ENCODE measurements at regions not wholly inside any gene's neighbourhood (a gene's known extent, or its start where the extent isn't known, plus 50 kb on each side); places are given as distances from the start of the nearest gene placed in this dataset.

GRCh38 chr3:72058493-72059081 lies 273.6 kb upstream of the PROK2 start:
- no peak for DNase-seq (ENCODE audit: extremely low read depth, low read depth)

DNA sequence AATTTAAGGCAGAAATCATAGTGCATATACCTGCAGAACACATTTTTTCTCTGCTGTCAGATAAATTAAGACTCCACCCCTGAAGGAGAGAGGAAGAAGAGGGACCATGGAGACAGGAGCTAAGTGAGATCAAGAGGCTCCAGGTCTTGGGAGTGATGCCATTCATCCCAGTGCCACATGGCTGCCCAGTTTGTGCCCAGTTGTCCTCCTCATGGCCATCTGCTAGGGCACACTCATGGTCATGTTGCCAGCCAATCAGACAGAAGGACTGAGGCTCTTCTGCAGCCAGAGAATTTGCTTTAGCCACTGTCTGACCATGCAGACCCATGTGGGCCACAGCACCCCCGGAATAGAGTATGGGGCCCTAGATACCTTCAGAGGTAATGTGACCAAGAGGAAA lies 270.5 kb upstream of the PROK2 start:
- no peak for DNase-seq (ENCODE audit: extremely low read depth, low read depth)

DNA sequence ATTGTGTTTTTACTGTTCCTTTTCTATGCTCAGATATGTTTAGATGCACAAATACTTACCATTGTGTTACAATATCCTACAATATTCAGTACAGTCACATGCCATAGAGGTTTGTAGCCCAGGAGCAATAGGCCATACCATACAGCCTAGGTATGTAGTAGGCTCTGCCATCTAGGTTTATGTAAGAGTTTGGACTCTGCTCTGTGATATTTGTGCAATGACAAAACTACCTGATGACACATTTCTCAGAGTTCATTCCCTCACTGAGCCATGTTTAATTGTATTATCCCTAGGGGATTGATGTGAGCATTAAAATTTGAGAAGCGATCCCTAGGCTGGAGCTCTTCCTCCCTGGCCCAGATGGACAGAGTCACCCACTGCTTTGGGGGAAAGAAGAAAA lies 270.0 kb upstream of the PROK2 start:
- DNase-seq (ENCODE audit: extremely low read depth, low read depth) = no peak

- DNase-seq (ENCODE audit: extremely low read depth, low read depth) = no peak
These were observed 268.0 kb upstream of the PROK2 start for GRCh38 chr3:72052841-72053409.

DNA sequence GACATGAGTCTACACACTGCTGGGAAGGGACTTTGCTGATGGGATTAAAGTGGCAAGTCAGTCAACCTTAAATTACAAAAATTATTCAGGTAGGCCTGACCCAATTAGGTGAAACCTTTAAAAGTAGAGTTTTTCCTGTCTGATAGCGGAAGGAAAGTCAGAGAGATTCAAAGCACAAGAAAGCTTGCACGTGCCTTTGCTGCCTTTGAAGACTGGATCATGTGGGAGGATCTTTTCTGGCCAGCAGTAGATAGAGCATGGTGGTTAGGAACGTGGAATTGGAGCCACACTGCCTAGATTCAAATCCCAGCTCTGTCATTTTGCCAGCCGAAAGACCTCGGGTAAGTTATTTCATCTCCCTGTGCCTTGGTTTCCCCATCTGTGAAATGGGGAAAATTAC lies 265.8 kb upstream of the PROK2 start:
- DNase-seq (ENCODE audit: extremely low read depth, low read depth) = no peak

- no peak for DNase-seq (ENCODE audit: extremely low read depth, low read depth)
These were observed 265.2 kb upstream of the PROK2 start for GRCh38 chr3:72050048-72050632.

- no peak for DNase-seq (ENCODE audit: extremely low read depth, low read depth)
These were observed 264.4 kb upstream of the PROK2 start for GRCh38 chr3:72049300-72049699.

DNA sequence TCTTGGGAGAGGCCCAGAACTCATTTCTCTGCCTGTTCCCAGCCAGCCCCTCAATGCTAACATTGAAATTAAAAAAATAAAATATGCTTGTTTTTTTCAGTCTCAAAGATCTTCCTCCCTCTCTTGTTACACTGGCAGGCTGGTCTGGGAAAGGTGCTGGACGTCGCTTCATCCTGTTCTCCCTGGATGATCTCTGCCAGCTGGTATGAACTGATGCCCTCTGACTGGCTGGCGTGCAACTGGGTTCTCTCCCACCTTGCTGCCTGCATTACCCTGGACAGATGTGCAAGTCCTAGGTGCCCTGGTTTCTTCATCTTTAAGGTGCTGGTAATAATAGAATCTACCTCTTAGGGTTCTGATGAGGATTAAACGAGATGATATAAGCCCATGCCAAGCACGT lies 263.9 kb upstream of the PROK2 start:
- DNase-seq (ENCODE audit: extremely low read depth, low read depth) = no peak

GRCh38 chr3:72047221-72047871 lies 262.4 kb upstream of the PROK2 start:
- DNase-seq (ENCODE audit: extremely low read depth, low read depth) = no peak

DNA sequence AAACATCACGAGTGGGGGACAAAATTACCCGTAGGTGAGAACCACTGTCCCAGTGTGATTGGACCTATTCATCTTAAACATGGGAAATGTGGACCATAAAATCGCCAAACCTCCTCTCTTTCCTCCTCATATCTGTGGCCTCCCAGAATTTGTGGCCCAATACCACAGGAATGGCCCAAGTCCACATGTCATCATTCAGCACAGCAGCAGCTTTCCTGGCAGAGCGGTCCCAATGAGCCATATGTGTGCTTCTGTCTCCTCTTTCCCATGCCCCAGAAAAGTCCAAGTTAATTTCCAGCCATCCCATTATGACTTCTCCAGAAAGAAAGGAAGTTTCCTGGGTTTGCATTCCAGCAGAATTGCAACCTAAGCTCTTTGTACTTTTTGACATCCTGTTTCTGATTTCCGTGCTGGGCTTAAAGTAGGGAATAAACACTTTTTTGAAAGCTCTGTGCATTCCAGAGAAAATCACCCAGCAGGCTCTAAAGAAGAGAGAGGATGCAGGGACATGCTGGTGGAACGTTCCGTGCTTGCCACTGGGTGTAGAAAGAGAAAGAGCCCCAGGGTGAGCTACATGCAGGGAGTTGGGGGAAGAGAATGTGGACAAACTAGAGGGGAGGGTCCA lies 259.4 kb upstream of the PROK2 start:
- DNase-seq (ENCODE audit: extremely low read depth, low read depth) = no peak

DNA sequence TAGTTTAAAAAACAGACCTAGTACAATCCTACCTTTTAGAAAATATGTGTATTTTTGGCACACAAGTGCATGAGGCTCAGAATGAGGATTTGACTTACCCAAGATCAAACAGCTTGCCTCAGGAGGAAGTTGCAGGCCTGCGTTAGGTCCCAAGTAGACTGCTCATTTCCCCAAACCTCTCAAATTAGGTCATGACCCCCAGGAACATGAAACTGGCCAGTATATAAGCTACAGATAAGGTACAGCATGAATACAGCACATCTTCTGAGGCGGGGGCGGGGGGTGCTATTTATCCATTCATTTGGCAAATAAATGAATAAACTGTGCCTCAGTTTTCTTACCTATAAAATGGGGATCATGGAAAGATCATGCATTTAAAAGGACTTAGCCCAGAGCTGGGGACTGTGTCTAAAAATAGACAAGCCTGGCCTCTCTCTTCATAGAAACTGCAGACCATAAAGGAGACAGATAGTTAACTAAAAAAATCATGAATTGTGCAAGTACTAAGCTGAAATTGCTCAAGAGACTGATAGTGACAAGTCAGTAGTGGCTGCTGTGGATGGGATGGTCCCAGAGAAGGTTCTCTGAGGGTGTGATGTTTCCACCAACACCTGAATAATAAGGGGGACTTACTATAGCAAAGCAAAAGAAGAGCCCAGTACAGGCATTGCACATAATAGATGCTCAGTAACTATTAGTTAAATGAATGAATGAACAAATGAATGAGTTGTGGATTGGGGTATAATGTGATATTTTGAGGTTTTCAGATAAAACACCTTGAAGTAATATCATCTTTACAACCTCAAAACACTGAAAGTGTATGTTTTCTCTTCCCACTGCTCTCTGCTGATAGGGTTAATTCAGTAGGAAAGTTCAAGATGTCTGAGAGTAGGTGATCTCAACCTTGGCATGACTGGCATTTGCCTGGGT lies 258.5 kb upstream of the PROK2 start:
- no peak for DNase-seq (ENCODE audit: extremely low read depth, low read depth)

- DNase-seq (ENCODE audit: extremely low read depth, low read depth) = no peak
These were observed 257.7 kb upstream of the PROK2 start for GRCh38 chr3:72042397-72043203.

DNA sequence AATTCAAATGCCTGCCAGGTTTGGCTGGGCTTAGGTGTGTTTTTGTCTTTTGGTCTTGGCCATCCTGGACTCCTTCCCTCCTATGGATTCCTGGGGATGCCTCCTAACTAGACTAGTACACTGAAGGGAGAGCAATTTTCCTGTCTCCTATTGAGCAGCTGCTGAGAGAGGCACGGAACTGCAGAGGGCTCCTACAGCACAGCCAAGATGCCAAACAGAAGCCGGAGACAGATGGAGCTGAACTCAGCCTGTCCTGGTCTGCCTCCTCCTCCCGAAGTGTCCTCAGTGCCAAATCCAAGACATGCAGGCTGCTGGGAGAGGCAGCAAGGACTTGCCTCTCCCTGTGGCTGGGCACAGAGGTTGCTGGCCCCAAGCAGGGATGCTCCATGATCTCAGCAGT lies 256.6 kb upstream of the PROK2 start:
- no peak for DNase-seq (ENCODE audit: extremely low read depth, low read depth)

DNA sequence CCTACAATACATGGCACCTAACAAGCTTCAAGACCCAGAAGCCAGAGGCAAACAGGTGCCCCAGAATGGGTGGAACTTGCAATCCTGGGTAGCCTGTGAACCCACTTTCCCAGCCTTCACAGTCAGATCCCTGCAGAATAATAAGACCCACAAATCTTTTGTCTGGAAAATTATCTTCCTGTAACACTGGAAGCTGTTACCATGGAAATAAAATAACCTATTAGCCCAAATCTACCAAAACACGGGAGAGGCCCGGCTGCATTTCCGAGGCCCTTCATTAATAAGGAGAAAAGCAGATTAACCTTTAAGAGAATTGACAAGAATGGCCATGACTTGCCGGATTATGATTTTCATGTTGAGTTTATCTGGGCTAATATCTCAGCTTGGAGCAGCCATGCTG lies 256.1 kb upstream of the PROK2 start:
- no peak for DNase-seq (ENCODE audit: extremely low read depth, low read depth)

DNA sequence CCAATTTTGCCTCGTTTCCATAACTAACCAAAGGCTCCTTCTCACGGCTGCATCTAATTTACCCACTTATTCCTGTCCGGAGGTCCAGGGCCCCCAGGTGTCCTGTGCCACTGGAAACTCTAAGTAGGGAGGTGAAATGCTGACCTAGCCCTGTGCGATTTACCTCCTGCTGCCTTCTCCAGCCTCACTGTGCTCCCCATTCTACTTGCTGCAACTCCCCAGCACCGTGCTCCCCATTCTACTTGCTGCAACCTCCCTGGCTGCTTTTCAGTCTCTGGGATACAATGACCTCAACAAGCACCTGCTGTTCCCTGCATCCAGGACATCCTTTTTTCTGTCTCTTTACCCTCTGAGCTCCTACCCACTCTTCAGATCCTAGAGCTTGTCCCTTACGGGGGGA lies 254.7 kb upstream of the PROK2 start:
- DNase-seq (ENCODE audit: extremely low read depth, low read depth) = no peak

DNA sequence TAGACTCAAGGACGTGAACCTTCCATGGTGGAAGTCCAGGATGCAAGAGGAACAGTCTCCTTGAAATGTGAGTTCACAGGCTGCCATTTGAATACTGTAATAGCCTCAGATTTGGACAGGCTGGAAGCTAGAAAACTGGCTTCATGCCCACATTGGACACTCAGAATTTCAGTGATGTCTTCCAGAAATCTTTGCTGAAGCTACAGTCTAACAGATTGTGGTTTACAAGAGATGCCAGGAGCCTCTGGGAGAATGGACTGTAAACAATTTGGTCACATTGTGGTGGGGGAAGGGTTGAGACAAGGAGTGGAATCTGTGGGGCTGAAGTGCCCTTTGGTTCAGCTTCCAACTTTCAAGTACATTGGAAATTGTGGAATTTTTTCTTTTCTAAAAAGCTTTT lies 252.0 kb upstream of the PROK2 start:
- no peak for DNase-seq (ENCODE audit: extremely low read depth, low read depth)

DNA sequence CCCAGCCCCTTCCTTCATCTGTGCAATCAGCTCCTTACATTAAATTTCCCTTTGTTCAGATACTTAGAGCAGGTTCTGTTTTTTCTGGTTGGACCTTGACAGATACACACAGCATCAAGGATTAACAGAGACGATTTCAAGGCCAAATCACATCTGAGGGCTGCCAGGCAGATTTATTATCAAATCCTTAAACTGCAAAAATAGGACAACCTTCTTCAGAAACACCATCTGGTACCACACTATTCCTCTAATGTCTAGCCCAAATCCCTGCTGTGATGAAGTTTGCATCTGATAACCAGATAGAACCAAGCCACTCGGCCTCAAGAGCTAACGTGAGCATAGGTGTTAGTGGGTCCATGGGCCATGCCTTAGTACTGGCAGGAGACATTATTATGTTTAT lies 250.7 kb upstream of the PROK2 start:
- no peak for DNase-seq (ENCODE audit: extremely low read depth, low read depth)

GRCh38 chr3:72034986-72035385 lies 250.0 kb upstream of the PROK2 start:
- DNase-seq (ENCODE audit: extremely low read depth, low read depth) = no peak

GRCh38 chr3:72033666-72034428 lies 248.9 kb upstream of the PROK2 start:
- DNase-seq (ENCODE audit: extremely low read depth, low read depth) = no peak

Data from NCI-H460 (cell line).